Neural progenitor cell (in vitro differentiated cells): ENCODE measurements at regions not wholly inside any gene's neighbourhood (a gene's known extent, or its start where the extent isn't known, plus 50 kb on each side); places are given as distances from the start of the nearest gene placed in this dataset.

Source experiments
- EZH2 ChIP-seq: fragments of 200-600 bp; sonication (generic); IDR thresholded peaks from 2 replicates; pipeline ENCODE4 v1.6.1; 2017; ENCODE audit warnings: antibody characterized with exemption, mild to moderate bottlenecking, moderate library complexity
- EZH2phosphoT487 ChIP-seq: fragments of 200-600 bp; sonication (generic); IDR thresholded peaks from 2 replicates; pipeline ENCODE4 v1.6.1; 2017; ENCODE audit warnings: antibody characterized with exemption
- TF ChIP-seq, protein P1 (sequence below): fragments of 200-600 bp; sonication (generic); IDR thresholded peaks from 2 replicates; pipeline ENCODE4 v1.5.1; 2017; ENCODE audit warnings: antibody characterized with exemption, mild to moderate bottlenecking

GRCh38 chr11:90874986-90875385 is 652.1 kb upstream of the CHORDC1 start:
- TF ChIP-seq, protein P1, sequence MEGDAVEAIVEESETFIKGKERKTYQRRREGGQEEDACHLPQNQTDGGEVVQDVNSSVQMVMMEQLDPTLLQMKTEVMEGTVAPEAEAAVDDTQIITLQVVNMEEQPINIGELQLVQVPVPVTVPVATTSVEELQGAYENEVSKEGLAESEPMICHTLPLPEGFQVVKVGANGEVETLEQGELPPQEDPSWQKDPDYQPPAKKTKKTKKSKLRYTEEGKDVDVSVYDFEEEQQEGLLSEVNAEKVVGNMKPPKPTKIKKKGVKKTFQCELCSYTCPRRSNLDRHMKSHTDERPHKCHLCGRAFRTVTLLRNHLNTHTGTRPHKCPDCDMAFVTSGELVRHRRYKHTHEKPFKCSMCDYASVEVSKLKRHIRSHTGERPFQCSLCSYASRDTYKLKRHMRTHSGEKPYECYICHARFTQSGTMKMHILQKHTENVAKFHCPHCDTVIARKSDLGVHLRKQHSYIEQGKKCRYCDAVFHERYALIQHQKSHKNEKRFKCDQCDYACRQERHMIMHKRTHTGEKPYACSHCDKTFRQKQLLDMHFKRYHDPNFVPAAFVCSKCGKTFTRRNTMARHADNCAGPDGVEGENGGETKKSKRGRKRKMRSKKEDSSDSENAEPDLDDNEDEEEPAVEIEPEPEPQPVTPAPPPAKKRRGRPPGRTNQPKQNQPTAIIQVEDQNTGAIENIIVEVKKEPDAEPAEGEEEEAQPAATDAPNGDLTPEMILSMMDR = no peak
- TF ChIP-seq EZH2 (no peak), EZH2phosphoT487 (no peak)
